RWPE1 (cell line): ENCODE measurements at regions not wholly inside any gene's neighbourhood (a gene's known extent, or its start where the extent isn't known, plus 50 kb on each side); places are given as distances from the start of the nearest gene placed in this dataset.

Experiments
- CTCF ChIA-PET: fragments of 350-600 bp; sonication (Branson Sonifier 250); formaldehyde crosslinking; extraction: SDS; loops from one replicate; lab custom pipeline; 2021; lab: Yijun Ruan, JAX
- POLR2A ChIA-PET: fragments of 400-600 bp; formaldehyde crosslinking; extraction: SDS; loops from one replicate; lab custom pipeline; 2020; ENCODE audit warnings: antibody characterized with exemption; ENCODE audit not compliant: low non-redundant PET; lab: Yijun Ruan, JAX
- DNase-seq: peaks from one replicate; pipeline ENCODE4 v3.0.0; 2012; ENCODE audit warnings: low spot score
- H3K27ac ChIP-seq: fragments of 450-650 bp; 2 replicates; pipeline ENCODE4 v1.5.1; 2017
- CTCF ChIP-seq: fragments of 450-650 bp; conservative IDR thresholded peaks from 2 replicates; pipeline ENCODE4 v1.5.1; 2017; ENCODE audit warnings: low read depth, mild to moderate bottlenecking

GRCh38 chr2:56952871-56953270 is 769.1 kb downstream of the CCDC85A start:
- ChIA-PET POLR2A (no interaction called here), CTCF (no interaction called here)
- TF ChIP-seq CTCF, result no peak
- no peak for DNase-seq
- H3K27ac ChIP-seq, result no peak overlapping the region

- DNase-seq, result no peak
- no peak overlapping the region for H3K27ac ChIP-seq
- no peak for TF ChIP-seq CTCF
- CTCF ChIA-PET, result no interaction called here
- POLR2A ChIA-PET, result no interaction called here
Measured at GRCh38 chr2:56960581-56960980, 776.8 kb downstream of the CCDC85A start.

- no peak overlapping the region for H3K27ac ChIP-seq
- ChIA-PET CTCF (interaction anchor here (0.6 to 0.7 kb wide), 2 partner anchors 77 to 525 kb away, joined by 3 to 4 read pairs; no protein-coding TSS in a partner anchor), POLR2A (no interaction called here)
- DNase-seq, result no peak
- TF ChIP-seq CTCF, result no peak
Measured at GRCh38 chr2:56962673-56963072, 778.9 kb downstream of the CCDC85A start.

GRCh38 chr2:56969513-56969912 is 785.7 kb downstream of the CCDC85A start:
- no peak overlapping the region for H3K27ac ChIP-seq
- POLR2A ChIA-PET, result no interaction called here
- CTCF ChIA-PET, result no interaction called here
- TF ChIP-seq CTCF, result no peak
- DNase-seq, result no peak

- CTCF ChIA-PET, result no interaction called here
- no peak for DNase-seq
- POLR2A ChIA-PET, result no interaction called here
- no peak for TF ChIP-seq CTCF
- H3K27ac ChIP-seq, result no peak overlapping the region
Measured at GRCh38 chr2:56971383-56971974, 787.7 kb downstream of the CCDC85A start.

DNA sequence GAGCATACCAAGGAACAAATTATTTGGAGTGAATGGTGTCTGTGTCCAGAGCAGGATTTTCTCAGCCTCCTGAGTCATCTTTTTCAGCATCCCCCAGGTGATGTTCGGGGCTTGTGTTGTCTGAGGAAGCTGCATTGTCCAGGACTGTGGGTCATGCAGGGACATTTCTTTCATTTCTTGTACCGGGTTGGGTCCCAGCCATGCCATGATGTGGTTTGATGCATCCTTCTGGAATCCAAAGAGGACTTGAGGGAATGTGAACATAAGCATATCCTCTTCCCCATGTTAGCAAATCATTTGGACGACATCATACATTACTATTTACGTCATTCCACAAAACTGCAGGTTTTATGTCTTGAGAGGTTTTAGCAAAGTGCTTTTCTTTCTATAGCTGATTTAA is 797.8 kb downstream of the CCDC85A start:
- CTCF ChIA-PET, result no interaction called here
- no peak for DNase-seq
- no peak for TF ChIP-seq CTCF
- no peak overlapping the region for H3K27ac ChIP-seq
- POLR2A ChIA-PET, result no interaction called here
